Neutrophil (primary cell): ENCODE measurements at regions not wholly inside any gene's neighbourhood (a gene's known extent, or its start where the extent isn't known, plus 50 kb on each side); places are given as distances from the start of the nearest gene placed in this dataset.

ENCODE experiments used
- H3K27ac ChIP-seq: fragments of 200-600 bp; sonication (generic); 2 replicates; pipeline ENCODE4 v1.5.1; 2016; ENCODE audit warnings: mild to moderate bottlenecking, moderate library complexity
- H3K27me3 ChIP-seq: fragments of 200-600 bp; sonication (generic); 2 replicates; pipeline ENCODE4 v1.6.0; 2016; ENCODE audit warnings: mild to moderate bottlenecking
- H3K36me3 ChIP-seq: fragments of 200-600 bp; sonication (generic); 2 replicates; pipeline ENCODE4 v1.5.1; 2017
- H3K4me1 ChIP-seq, 2 experiments: fragments of 200-600 bp in 1 of 2; sonication (generic) in 1 of 2; 1 replicate in 1 of 2; 2 replicates in 1 of 2; pipeline versions ENCODE4 v1.5.1 to v1.6.1; 2013 to 2016; ENCODE audit warnings: low read depth in 1 of 2, low read length in 1 of 2, mild to moderate bottlenecking in 1 of 2, moderate library complexity in 1 of 2; ENCODE audit not compliant: control insufficient read depth in 1 of 2, insufficient read depth in 1 of 2
- H3K4me3 ChIP-seq, 2 experiments: fragments of 200-600 bp in 1 of 2; sonication (generic) in 1 of 2; 1 replicate in 1 of 2; 2 replicates in 1 of 2; pipeline ENCODE4 v1.5.1; 2013 to 2016; ENCODE audit warnings: low read depth in 1 of 2, low read length in 1 of 2, mild to moderate bottlenecking in 1 of 2, moderate library complexity in 1 of 2
- H3K9me3 ChIP-seq: fragments of 200-600 bp; sonication (generic); 2 replicates; pipeline ENCODE4 v1.5.1; 2016
- TF ChIP-seq, protein P1 (sequence below): fragments of 200-600 bp; sonication (generic); IDR thresholded peaks from 2 replicates; pipeline ENCODE4 v1.5.1; 2016; ENCODE audit warnings: antibody characterized with exemption

DNA sequence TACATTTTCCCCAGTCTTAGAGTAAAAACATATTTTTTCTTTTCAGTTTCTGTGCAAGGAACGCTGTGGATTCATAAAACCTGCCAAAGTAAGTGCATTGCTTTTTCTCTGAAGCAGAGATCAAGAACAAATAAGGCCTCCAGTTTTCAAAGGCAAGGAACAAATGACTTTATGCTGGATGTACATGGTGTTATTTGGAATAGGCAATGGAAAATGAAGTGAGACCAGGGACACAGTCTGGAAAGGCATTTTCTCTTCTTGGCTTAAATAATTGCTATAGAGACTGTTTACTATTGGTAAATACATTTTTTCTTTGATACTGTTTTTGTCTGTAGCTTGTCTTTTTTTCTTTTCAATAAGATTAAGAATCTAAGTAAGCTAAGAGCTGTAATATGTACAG is 725.9 kb upstream of the MDGA2 start:
- Histone ChIP-seq H3K4me3 (no peak overlapping the region), H3K27ac (no peak overlapping the region), H3K36me3 (no peaks in the 10 kb centered on the region), H3K9me3 (no peaks in the 10 kb centered on the region), H3K27me3 (no peaks in the 10 kb centered on the region), H3K4me1 (no peaks in the 10 kb centered on the region)
- TF ChIP-seq, protein P1, sequence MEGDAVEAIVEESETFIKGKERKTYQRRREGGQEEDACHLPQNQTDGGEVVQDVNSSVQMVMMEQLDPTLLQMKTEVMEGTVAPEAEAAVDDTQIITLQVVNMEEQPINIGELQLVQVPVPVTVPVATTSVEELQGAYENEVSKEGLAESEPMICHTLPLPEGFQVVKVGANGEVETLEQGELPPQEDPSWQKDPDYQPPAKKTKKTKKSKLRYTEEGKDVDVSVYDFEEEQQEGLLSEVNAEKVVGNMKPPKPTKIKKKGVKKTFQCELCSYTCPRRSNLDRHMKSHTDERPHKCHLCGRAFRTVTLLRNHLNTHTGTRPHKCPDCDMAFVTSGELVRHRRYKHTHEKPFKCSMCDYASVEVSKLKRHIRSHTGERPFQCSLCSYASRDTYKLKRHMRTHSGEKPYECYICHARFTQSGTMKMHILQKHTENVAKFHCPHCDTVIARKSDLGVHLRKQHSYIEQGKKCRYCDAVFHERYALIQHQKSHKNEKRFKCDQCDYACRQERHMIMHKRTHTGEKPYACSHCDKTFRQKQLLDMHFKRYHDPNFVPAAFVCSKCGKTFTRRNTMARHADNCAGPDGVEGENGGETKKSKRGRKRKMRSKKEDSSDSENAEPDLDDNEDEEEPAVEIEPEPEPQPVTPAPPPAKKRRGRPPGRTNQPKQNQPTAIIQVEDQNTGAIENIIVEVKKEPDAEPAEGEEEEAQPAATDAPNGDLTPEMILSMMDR: no peak

DNA sequence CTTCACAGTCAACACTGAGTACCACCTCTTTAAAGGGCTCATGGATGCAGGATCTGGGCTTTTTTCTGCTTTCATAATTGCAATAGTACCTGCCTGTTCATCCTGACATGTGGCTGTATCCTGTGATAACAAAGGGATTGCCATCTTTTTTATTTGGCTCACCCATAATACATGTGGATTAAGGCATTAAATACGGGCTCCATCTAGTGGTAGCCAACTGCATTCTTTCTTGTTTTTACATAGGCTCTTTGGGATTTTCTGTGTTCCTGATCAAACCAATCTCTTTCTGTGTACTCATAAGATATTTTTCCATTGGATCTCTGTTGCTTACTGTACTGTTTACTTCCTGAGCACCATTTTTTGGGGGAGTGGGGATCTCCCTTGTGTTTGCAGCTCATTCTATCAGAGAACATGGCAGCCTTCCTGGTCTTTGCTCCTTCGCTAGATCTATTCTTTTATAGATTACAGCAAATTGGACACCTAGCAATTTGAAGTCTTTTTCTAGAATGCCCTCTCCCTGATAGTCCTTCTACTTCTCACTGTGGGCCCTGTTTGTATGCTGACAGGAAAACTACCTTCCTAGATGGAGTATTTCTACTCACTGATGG is 723.4 kb upstream of the MDGA2 start:
- H3K4me1 ChIP-seq: no peaks in the 10 kb centered on the region
- no peak overlapping the region for H3K4me3 ChIP-seq
- no peaks in the 10 kb centered on the region for H3K27me3 ChIP-seq
- TF ChIP-seq, protein P1: no peak
- H3K36me3 ChIP-seq: no peaks in the 10 kb centered on the region
- no peak overlapping the region for H3K27ac ChIP-seq
- no peaks in the 10 kb centered on the region for H3K9me3 ChIP-seq

DNA sequence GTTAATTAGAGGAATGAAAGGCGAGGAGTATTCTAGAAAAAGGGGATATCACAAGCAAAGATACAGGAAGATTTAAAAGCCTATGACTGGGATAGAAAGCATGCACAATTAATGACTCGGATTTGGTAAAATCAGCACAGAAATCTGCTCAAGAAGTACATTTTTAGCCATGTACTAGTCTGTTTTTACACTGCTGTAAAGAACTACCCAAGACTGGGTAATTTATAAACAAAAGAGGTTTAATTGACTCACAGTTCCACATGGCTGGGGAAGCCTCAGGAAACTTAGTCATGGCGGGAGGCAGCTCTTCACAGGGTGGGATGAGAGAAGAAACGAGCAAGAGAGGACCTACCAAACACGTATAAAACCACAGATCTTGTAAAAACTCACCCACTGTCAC is 716.3 kb upstream of the MDGA2 start:
- Histone ChIP-seq H3K9me3 (no peaks in the 10 kb centered on the region), H3K4me3 (no peak overlapping the region), H3K36me3 (no peaks in the 10 kb centered on the region), H3K27ac (no peak overlapping the region), H3K4me1 (no peaks in the 10 kb centered on the region), H3K27me3 (no peaks in the 10 kb centered on the region)
- TF ChIP-seq, protein P1: no peak

DNA sequence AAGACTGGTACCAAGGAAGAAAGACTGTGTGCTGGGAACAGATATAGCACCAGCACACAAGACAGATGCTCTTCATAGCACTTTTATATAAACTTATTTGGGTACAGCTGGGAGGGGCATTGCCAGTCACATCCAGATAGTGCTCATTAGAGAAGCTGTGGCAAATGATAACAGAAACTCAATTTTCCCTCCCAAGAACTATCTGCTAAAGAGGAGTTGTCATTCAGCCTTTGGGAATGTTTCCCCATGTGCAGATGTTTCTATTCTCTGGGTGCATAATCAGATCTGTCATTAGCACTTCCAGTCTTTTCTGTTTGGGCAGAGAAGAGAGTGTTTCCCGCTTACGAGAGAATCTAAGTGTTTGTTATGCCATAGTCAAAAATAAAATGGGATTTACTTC is 714.9 kb upstream of the MDGA2 start:
- no peak overlapping the region for H3K27ac ChIP-seq

DNA sequence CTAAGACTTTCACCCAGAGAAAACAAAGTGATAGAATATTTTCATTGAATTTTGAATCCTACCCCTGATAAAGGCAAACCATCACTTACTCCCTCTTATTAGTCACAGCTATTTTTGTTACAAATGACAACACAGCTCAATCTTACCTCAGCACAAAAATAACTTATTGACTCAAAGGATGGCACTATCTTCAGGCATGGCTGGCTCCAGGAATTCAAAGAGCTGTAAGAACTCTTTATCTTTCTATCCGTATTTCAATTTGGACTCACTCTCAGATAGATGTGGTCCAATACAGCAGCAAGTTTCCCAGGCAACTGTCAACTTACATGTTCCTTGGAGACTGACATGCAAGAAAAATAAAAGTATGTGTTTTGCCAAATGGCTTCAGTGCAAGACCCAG is 709.4 kb upstream of the MDGA2 start:
- H3K27me3 ChIP-seq: no peaks in the 10 kb centered on the region

More for the DNA sequence above, 714.9 kb upstream of the MDGA2 start:
- TF ChIP-seq, protein P1: no peak
- H3K27me3 ChIP-seq: no peaks in the 10 kb centered on the region
- H3K4me3 ChIP-seq: no peak overlapping the region
- H3K4me1 ChIP-seq: no peaks in the 10 kb centered on the region
- no peaks in the 10 kb centered on the region for H3K9me3 ChIP-seq
- H3K36me3 ChIP-seq: no peaks in the 10 kb centered on the region

More for the DNA sequence above, 709.4 kb upstream of the MDGA2 start:
- H3K9me3 ChIP-seq: no peaks in the 10 kb centered on the region
- no peak overlapping the region for H3K27ac ChIP-seq
- TF ChIP-seq, protein P1: no peak
- H3K4me1 ChIP-seq: no peaks in the 10 kb centered on the region
- H3K4me3 ChIP-seq: no peak overlapping the region
- no peaks in the 10 kb centered on the region for H3K36me3 ChIP-seq
